ENCODE measurements at regions not wholly inside any gene's neighbourhood (a gene's known extent, or its start where the extent isn't known, plus 50 kb on each side); places are given as distances from the start of the nearest gene placed in this dataset.

DNA sequence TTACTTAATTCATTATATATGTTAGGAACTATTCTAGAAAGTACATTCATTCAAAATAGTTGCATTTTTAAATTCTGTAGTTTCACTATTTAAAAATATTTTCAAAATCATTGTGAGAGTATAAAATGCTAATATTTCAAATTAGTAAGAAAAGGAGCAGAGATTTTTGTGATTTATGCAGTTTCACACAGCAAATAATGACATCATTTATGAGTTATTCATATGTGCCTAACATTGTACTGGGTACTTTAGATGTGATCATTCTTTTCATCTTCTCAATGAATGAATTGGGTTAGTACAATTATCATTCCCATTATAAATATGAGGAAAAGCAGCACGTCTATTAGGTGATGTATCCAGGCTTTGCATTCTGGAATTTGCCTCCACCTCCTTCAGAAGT is 1451.0 kb upstream of the IGFBP7 start:
- TF ChIP-seq, protein P1, sequence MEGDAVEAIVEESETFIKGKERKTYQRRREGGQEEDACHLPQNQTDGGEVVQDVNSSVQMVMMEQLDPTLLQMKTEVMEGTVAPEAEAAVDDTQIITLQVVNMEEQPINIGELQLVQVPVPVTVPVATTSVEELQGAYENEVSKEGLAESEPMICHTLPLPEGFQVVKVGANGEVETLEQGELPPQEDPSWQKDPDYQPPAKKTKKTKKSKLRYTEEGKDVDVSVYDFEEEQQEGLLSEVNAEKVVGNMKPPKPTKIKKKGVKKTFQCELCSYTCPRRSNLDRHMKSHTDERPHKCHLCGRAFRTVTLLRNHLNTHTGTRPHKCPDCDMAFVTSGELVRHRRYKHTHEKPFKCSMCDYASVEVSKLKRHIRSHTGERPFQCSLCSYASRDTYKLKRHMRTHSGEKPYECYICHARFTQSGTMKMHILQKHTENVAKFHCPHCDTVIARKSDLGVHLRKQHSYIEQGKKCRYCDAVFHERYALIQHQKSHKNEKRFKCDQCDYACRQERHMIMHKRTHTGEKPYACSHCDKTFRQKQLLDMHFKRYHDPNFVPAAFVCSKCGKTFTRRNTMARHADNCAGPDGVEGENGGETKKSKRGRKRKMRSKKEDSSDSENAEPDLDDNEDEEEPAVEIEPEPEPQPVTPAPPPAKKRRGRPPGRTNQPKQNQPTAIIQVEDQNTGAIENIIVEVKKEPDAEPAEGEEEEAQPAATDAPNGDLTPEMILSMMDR (conservative IDR thresholded peaks at IDR 0.05) = no peak
- Histone ChIP-seq H3K23me2 (ENCODE audit: insufficient read length, low read depth, low read length, poor library complexity, severe bottlenecking) (no peaks in the 10 kb centered on the region), H4K8ac (replicated peaks; ENCODE audit: insufficient read length, low read depth, low read length) (no peak overlapping the region), H2BK120ac (ENCODE audit: low read depth, low read length, poor library complexity, severe bottlenecking) (no peak overlapping the region), H3K56ac (ENCODE audit: insufficient read length, low read depth, low read length) (no peak overlapping the region), H4K5ac (ENCODE audit: insufficient read length, low read depth, low read length) (no peak overlapping the region), H4K91ac (ENCODE audit: insufficient read length, low read depth, low read length) (no peak overlapping the region), H3K79me2 (ENCODE audit: insufficient read depth, low read length) (no peaks in the 10 kb centered on the region), H3K9ac (ENCODE audit: extremely low read depth, insufficient read length, low read length) (no peak overlapping the region), H3K14ac (ENCODE audit: insufficient read depth, low read length) (no peak overlapping the region), H3K18ac (ENCODE audit: insufficient read length, low read depth, low read length) (no peak overlapping the region), H2BK20ac (ENCODE audit: low read depth, low read length, poor library complexity, severe bottlenecking) (no peak overlapping the region), H3K27ac (ENCODE audit: insufficient read length, low read depth, low read length) (no peak overlapping the region), H2AK5ac (ENCODE audit: insufficient read length, low read length) (no peak overlapping the region), H4K20me1 (ENCODE audit: control insufficient read depth, insufficient read depth, insufficient read length) (no peaks in the 10 kb centered on the region), H3K9me3 (ENCODE audit: control insufficient read depth, low read depth, low read length) (no peaks in the 10 kb centered on the region), H2BK15ac (ENCODE audit: low read depth, low read length) (no peak overlapping the region), H3K4me2 (ENCODE audit: insufficient read depth, insufficient read length, low read length) (no peak overlapping the region), H3T11ph (ENCODE audit: low read length) (no peak overlapping the region), H3K23ac (ENCODE audit: insufficient read length, low read depth, low read length) (no peak overlapping the region), H2BK12ac (ENCODE audit: insufficient read length, low read depth, low read length) (no peak overlapping the region), H3K4ac (ENCODE audit: low read depth, low read length) (no peak overlapping the region), H3K4me1 (ENCODE audit: insufficient read depth, low read length) (no peaks in the 10 kb centered on the region), H2AFZ (ENCODE audit: low read length) (no peak overlapping the region), H3K27me3 (ENCODE audit: insufficient read depth, low read length) (no peaks in the 10 kb centered on the region), H2BK5ac (ENCODE audit: insufficient read length, low read length) (no peak overlapping the region), H3K79me1 (ENCODE audit: insufficient read depth, low read depth, low read length, poor library complexity, severe bottlenecking) (no peaks in the 10 kb centered on the region)
- no peaks in the 10 kb centered on the region for H3K9me3 Mint-ChIP-seq
- no peak overlapping the region for H3K4me3 Mint-ChIP-seq
- WGBS (ENCODE audit: extremely low coverage, insufficient read length, low lambda C conversion rate) = no CpG with 5 or more reads among the region's 1 CpG
- H3K27me3 Mint-ChIP-seq (ENCODE audit: low read depth) = no peaks in the 10 kb centered on the region; the same call in 1 of the 2 replicates
- peaks cover 5 to 20% of the 10 kb centered on the region in 2 experiments for H3K4me1 Mint-ChIP-seq
- no peak overlapping the region for H3K27ac Mint-ChIP-seq
- no peak for DNase-seq
- H3K36me3 Mint-ChIP-seq (ENCODE audit: insufficient read depth in 1 of 3, low read depth in 3 of 3) = peaks cover 0 to 2% (median 0%) of the 10 kb centered on the region in 3 experiments; a peak in 2 of 7 replicates
